SU-DHL-6 (cell line): ENCODE measurements at regions not wholly inside any gene's neighbourhood (a gene's known extent, or its start where the extent isn't known, plus 50 kb on each side); places are given as distances from the start of the nearest gene placed in this dataset.
A peak's percentile ranks its signal among the peaks of the same experiment; 100 is the strongest.

Experiments
- H2AFZ ChIP-seq: fragments of 200-600 bp; sonication (generic); 2 replicates; pipeline ENCODE4 v1.6.1; 2014; ENCODE audit warnings: low read depth, mild to moderate bottlenecking, moderate library complexity, mixed read lengths, antibody characterized with exemption, low read length; ENCODE audit not compliant: severe bottlenecking
- H3F3A ChIP-seq: fragments of 200-600 bp; shearing (Covaris generic); 2 replicates; pipeline ENCODE4 v1.6.0; 2016; ENCODE audit warnings: antibody characterized with exemption, mild to moderate bottlenecking; ENCODE audit not compliant: insufficient read depth
- H3K27ac ChIP-seq: fragments of 200-600 bp; sonication (generic); 2 replicates; pipeline ENCODE4 v1.5.1; 2016; ENCODE audit warnings: low read depth, mild to moderate bottlenecking, low read length, moderate library complexity, mixed read lengths
- H3K27me3 ChIP-seq: fragments of 200-600 bp; sonication (generic), shearing (Covaris generic); 2 replicates; pipeline ENCODE4 v1.6.0; 2014; ENCODE audit warnings: mild to moderate bottlenecking, low read length
- H3K36me3 ChIP-seq: fragments of 200-600 bp; sonication (generic); 2 replicates; pipeline ENCODE4 v1.6.1; 2014; ENCODE audit warnings: mild to moderate bottlenecking, low read length, mixed read lengths
- H3K4me2 ChIP-seq: fragments of 300-600, 200-600 bp; shearing (Covaris generic), sonication (generic); 2 replicates; pipeline ENCODE4 v1.6.0; 2014; ENCODE audit warnings: low read length, low read depth, mild to moderate bottlenecking; ENCODE audit not compliant: poor library complexity, severe bottlenecking
- H3K4me3 ChIP-seq: fragments of 200-600 bp; sonication (generic); 2 replicates; pipeline ENCODE4 v1.5.1; 2014; ENCODE audit warnings: antibody characterized with exemption, low read length, mild to moderate bottlenecking, mixed read lengths; ENCODE audit not compliant: insufficient read depth, poor library complexity, severe bottlenecking
- H3K79me2 ChIP-seq: fragments of 200-600 bp; sonication (generic); 2 replicates; pipeline ENCODE4 v1.6.1; 2014; ENCODE audit warnings: mild to moderate bottlenecking, low read length, moderate library complexity; ENCODE audit not compliant: insufficient read depth
- H3K9ac ChIP-seq: fragments of 200-600 bp; sonication (generic); 2 replicates; pipeline ENCODE4 v1.7.0; 2014; ENCODE audit warnings: mild to moderate bottlenecking, low read length
- H3K9me2 ChIP-seq: fragments of 200-600 bp; sonication (generic); replicated peaks from 2 replicates; pipeline ENCODE4 v1.6.1; 2014; ENCODE audit warnings: low read length; ENCODE audit not compliant: insufficient read depth
- H3K9me3 ChIP-seq: fragments of 200-600 bp; sonication (generic); 2 replicates; pipeline ENCODE4 v1.6.1; 2014; ENCODE audit warnings: low read length, mixed read lengths; ENCODE audit not compliant: insufficient read depth
- H4K20me1 ChIP-seq: fragments of 200-600 bp; sonication (generic); 2 replicates; pipeline ENCODE4 v1.6.1; 2014; ENCODE audit warnings: low read depth, mild to moderate bottlenecking, antibody characterized with exemption, low read length, moderate library complexity, mixed read lengths
- EZH2phosphoT487 ChIP-seq: fragments of 200-600 bp; sonication (generic), shearing (Covaris generic); conservative IDR thresholded peaks from 2 replicates; pipeline ENCODE4 v1.6.1; 2018; ENCODE audit warnings: mild to moderate bottlenecking, antibody characterized with exemption, low read length, moderate library complexity, mixed read lengths
- TF ChIP-seq, protein P1 (sequence below): fragments of 200-600 bp; sonication (generic); IDR thresholded peaks from one replicate; pipeline ENCODE4 v1.5.1; 2017; ENCODE audit warnings: antibody characterized with exemption, mild to moderate bottlenecking, low read length, moderate library complexity; ENCODE audit not compliant: insufficient read depth, poor library complexity, severe bottlenecking

DNA sequence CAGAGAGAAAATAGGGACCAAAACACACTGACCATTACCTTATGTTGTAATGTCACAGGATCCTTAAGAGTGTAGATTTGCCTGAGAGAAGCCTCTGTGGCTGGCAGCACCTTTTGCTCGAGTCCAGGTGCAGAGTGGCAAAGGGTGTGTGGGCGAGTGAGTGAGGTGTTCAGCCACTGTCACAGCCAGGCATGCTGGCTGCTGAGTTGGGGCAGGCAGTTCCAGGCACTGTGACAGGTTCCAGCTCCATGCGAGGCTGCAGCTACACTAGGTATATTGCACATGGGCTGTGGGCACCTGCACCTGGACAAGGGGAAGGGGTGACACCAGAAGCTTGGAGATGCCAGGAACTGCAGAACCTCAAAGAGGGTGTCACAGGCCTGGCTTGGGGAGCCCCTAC is 1370.4 kb upstream of the PRMT6 start:
- no peak for TF ChIP-seq EZH2phosphoT487
- TF ChIP-seq, protein P1, sequence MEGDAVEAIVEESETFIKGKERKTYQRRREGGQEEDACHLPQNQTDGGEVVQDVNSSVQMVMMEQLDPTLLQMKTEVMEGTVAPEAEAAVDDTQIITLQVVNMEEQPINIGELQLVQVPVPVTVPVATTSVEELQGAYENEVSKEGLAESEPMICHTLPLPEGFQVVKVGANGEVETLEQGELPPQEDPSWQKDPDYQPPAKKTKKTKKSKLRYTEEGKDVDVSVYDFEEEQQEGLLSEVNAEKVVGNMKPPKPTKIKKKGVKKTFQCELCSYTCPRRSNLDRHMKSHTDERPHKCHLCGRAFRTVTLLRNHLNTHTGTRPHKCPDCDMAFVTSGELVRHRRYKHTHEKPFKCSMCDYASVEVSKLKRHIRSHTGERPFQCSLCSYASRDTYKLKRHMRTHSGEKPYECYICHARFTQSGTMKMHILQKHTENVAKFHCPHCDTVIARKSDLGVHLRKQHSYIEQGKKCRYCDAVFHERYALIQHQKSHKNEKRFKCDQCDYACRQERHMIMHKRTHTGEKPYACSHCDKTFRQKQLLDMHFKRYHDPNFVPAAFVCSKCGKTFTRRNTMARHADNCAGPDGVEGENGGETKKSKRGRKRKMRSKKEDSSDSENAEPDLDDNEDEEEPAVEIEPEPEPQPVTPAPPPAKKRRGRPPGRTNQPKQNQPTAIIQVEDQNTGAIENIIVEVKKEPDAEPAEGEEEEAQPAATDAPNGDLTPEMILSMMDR = no peak
- H3F3A ChIP-seq = no peaks in the 10 kb centered on the region
- no peak overlapping the region for H3K4me2 ChIP-seq

DNA sequence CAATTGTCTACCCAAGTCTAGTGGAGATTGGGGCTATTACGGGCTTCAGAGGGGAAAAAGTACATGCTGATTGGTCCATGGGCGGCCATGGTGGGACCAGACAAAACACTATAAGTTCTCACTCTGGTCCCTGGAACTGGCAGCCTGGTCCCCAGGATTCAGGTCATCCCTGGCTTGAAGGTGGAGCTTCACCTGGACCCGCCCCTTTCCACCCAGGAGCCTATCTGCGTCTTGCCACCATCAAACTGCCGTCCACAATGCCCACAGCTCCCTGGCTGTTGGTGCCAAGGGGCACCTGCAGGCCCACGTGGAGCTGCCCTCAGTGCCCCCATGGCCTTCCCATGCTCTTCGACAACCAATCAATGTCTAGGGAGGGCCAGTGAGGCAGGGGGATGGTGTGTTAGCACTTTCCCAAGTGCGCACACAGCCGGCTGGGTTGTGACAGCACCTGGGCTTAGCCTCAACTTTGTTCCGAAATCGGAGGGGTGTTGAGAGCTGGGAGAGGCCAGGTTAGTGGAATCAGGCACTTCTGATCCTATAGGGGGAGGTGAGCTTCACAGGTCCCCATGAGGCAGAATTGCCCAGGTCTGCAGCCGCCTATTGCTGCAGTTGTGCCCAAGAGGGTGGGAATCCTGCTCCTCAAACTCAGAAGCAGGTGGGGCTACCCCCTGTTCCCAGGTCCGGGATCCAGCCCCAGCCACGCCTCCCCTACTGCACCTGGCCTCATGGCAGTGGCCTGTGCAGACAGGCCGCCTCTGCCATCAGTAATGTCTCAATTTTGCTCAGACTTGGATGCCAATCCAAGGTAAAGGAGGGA is 1369.4 kb upstream of the PRMT6 start:
- Histone ChIP-seq H3K27ac (no peak overlapping the region), H3K9ac (no peak overlapping the region)
- TF ChIP-seq, protein P1 = no peak
- TF ChIP-seq EZH2phosphoT487 = no peak

More for the DNA sequence above, 1370.4 kb upstream of the PRMT6 start:
- no peak overlapping the region for H3K4me3 ChIP-seq
- no peaks in the 10 kb centered on the region for H3K36me3 ChIP-seq
- H2AFZ ChIP-seq = peak overlapping the region; percentile 42
- H3K79me2 ChIP-seq = no peaks in the 10 kb centered on the region
- H3K27me3 ChIP-seq = no peaks in the 10 kb centered on the region
- no peak overlapping the region for H3K27ac ChIP-seq
- no peaks in the 10 kb centered on the region for H4K20me1 ChIP-seq
- no peaks in the 10 kb centered on the region for H3K9me2 ChIP-seq
- no peak overlapping the region for H3K9ac ChIP-seq
- H3K9me3 ChIP-seq = no peaks in the 10 kb centered on the region

DNA sequence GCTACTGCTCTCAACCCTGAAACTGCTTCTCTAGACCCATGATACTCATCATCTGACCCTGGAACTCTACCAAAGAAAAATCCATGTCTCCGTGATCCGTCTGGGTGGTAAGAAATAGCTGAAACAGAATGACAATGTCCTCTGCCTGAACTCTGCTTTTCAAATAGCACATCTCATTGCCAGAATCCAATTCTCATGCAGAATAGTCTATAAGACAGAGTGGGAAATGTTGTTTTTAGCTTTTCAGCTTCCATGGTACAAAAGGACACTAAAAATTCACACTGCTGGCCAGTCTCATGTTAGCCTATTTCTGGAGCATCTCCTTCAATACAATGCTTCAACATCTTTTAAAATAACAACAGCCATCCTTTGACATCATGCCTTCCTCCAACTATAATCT is 1355.8 kb upstream of the PRMT6 start:
- H3K79me2 ChIP-seq = no peaks in the 10 kb centered on the region
- H3K27ac ChIP-seq = no peak overlapping the region
- no peaks in the 10 kb centered on the region for H3K36me3 ChIP-seq
- H3K9me3 ChIP-seq = no peaks in the 10 kb centered on the region
- H3K4me2 ChIP-seq = no peak overlapping the region
- H4K20me1 ChIP-seq = no peaks in the 10 kb centered on the region
- H3F3A ChIP-seq = no peaks in the 10 kb centered on the region
- H2AFZ ChIP-seq = peak overlapping the region; percentile 21
- H3K9me2 ChIP-seq = no peaks in the 10 kb centered on the region
- H3K9ac ChIP-seq = no peak overlapping the region
- TF ChIP-seq, protein P1 = no peak
- no peak for TF ChIP-seq EZH2phosphoT487
- no peaks in the 10 kb centered on the region for H3K27me3 ChIP-seq
- H3K4me3 ChIP-seq = no peak overlapping the region

More for the DNA sequence above, 1369.4 kb upstream of the PRMT6 start:
- no peak overlapping the region for H3K4me3 ChIP-seq
- H3K9me2 ChIP-seq = no peaks in the 10 kb centered on the region
- no peaks in the 10 kb centered on the region for H4K20me1 ChIP-seq
- no peak overlapping the region for H3K4me2 ChIP-seq
- H3F3A ChIP-seq = no peaks in the 10 kb centered on the region
- no peaks in the 10 kb centered on the region for H3K27me3 ChIP-seq
- H2AFZ ChIP-seq = peak overlapping the region; percentile 54
- no peaks in the 10 kb centered on the region for H3K36me3 ChIP-seq
- H3K9me3 ChIP-seq = no peaks in the 10 kb centered on the region
- no peaks in the 10 kb centered on the region for H3K79me2 ChIP-seq
